Heart right ventricle (tissue), 16 donors: ENCODE measurements at regions not wholly inside any gene's neighbourhood (a gene's known extent, or its start where the extent isn't known, plus 50 kb on each side); places are given as distances from the start of the nearest gene placed in this dataset.

Experiments used
- ATAC-seq, 8 donors: fragments of 200-7000 bp; cut with Tn5 transposase; one replicate each; pipeline ENCODE4 v1.9.1; 2020; ENCODE audit warnings: mild to moderate bottlenecking in 8 of 8, moderate library complexity in 8 of 8, moderate number of reproducible peaks in 1 of 8
- DNase-seq, 2 donors: peaks; one replicate each; pipeline ENCODE4 v3.0.0-alpha.2; 2020
- H3K27ac ChIP-seq, 10 donors: fragments of 200-600 bp; sonication (generic) in 2 of 10; one replicate each; pipeline versions ENCODE4 v1.5.0 to v1.8.0; 2020 to 2022; ENCODE audit warnings: mild to moderate bottlenecking in 3 of 10
- H3K27me3 ChIP-seq, 7 donors: fragments of 200-600 bp; one replicate each; pipeline ENCODE4 v1.8.0; 2021 to 2022; ENCODE audit warnings: mild to moderate bottlenecking in 2 of 7
- H3K36me3 ChIP-seq, 9 donors: fragments of 200-600 bp; sonication (generic) in 1 of 9; one replicate each; pipeline versions ENCODE4 v1.5.0 to v1.8.0; 2020 to 2022; ENCODE audit warnings: mild to moderate bottlenecking in 2 of 9
- H3K4me1 ChIP-seq, 9 donors: fragments of 200-600 bp; sonication (generic) in 1 of 9; one replicate each; pipeline versions ENCODE4 v1.5.0 to v1.8.0; 2020 to 2022; ENCODE audit warnings: mild to moderate bottlenecking in 4 of 9
- H3K4me3 ChIP-seq, 10 donors: fragments of 200-600 bp; sonication (generic) in 2 of 10; one replicate each; pipeline versions ENCODE4 v1.5.0 to v1.8.0; 2020 to 2022; ENCODE audit warnings: mild to moderate bottlenecking in 7 of 10, moderate library complexity in 2 of 10
- H3K9me3 ChIP-seq, 11 donors: fragments of 200-600 bp in 10 of 11; sonication (generic) in 2 of 11; one replicate each; pipeline versions ENCODE4 v1.5.0 to v1.8.0; 2013 to 2022; ENCODE audit warnings: mild to moderate bottlenecking in 2 of 11, control low read depth in 1 of 11, moderate library complexity in 1 of 11
- WGBS, 2 donors: extraction: QIAGEN DNeasy Blood & Tissue Kit; methylation state at CpG; one replicate each; pipeline ENCODE4 v1.1.7; 2013; ENCODE audit warnings: inconsistent platforms in 1 of 2; 5-methylcytosine and 5-hydroxymethylcytosine counted together
- intact Hi-C, 10 donors: fragments of 100-400 bp; cut with DNase I; formaldehyde crosslinking; loops; one replicate each; pipeline versions ENCODE4 v1.11.1 to v1.14.2; 2022
- TF ChIP-seq, protein P1 (sequence below), 9 donors: fragments of 200-600 bp; sonication (generic) in 2 of 9; IDR thresholded peaks; one replicate each; pipeline versions ENCODE4 v1.5.0 to v1.8.0; 2021 to 2022; ENCODE audit warnings: antibody characterized with exemption in 9 of 9, mild to moderate bottlenecking in 5 of 9, moderate library complexity in 1 of 9
- donor health status: Arrhythmogenic right ventricular cardiomyopathy.
- donor health status: ischemic (EF 13 %, LVEDD 7.1; RV severe dilation, severe dysfunction).
- donor health status: healthy with polysubstance abuse.
- donor health status: DM: no; HTN: yes; CAD: no.
- donor health status: DM: no; HTN: no; CAD: no.
- donor health status: ischemic (EF 25% LVEDD 6.9; RV normal size, moderate dysfunction).
- donor health status: ischemic (EF 25% LVEDD 5.7; RV mildly dilated, moderate dysfunction).
- donor health status: healthy.
- donor health status: DM: yes; HTN: yes; CAD: no.
- donor health status: Ischemic cardiomyopathy.
- donor health status: ischemic (EF 35%, LVEDD 5.7; RV mildly dilated, moderate dysfunction).
- donor health status: nonischemic (EF 11% LVEDD 7.7; RV severe dilation, severe dysfunction).
- donor health status: DM: yes; HTN: yes; CAD: no.
- donor health status: PGD.
- donor health status: ischemic (EF 29% LVEDD 5.4; RV normal size, mild dysfunction).
- donor health status: nonischemic (EF 23%, LVEDD 6.1; RV moderate dilation, normal function).

DNA sequence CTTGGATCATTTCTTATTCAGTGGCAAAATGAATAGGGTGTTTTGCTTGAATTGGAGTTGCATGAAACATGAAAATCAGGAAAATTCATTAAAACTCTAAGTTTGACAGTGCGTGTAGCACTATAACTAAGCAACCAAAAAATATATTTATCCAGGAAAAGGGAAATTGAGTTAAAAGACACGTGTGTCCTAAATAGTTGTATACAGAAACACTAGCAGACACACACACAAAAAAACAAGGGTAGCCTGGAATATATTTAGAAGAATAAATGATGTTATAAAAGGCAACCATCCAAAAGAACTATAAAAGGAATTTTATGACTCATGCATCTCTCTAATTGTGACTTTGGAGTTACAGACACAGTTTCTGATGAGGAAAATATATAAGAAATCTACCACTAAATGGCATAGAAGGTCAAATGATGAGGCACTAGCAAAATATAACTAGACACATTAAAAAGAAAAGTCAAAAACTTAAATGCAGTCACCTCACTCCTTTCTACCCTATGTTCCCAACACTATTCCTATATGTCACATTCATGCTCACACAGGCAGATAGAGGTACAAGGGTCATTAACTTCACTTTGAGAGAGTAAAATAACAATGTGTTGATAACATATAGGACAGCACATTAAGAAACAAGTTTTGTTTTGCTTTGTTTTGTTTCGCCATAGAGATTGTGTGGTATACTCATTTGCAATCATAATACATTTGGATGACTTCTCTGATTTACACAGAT, 793.6 kb upstream of the INTU start:
- Histone ChIP-seq H3K4me1 (peaks cover 0 to 3% (median 0%) of the 10 kb centered on the region in 9 donors), H3K4me3 (no peak overlapping the region), H3K36me3 (no peaks in the 10 kb centered on the region), H3K27me3 (no peaks in the 10 kb centered on the region), H3K27ac (no peak overlapping the region), H3K9me3 (peaks cover 0 to 44% (median 17%) of the 10 kb centered on the region in 11 donors)
- TF ChIP-seq, protein P1, sequence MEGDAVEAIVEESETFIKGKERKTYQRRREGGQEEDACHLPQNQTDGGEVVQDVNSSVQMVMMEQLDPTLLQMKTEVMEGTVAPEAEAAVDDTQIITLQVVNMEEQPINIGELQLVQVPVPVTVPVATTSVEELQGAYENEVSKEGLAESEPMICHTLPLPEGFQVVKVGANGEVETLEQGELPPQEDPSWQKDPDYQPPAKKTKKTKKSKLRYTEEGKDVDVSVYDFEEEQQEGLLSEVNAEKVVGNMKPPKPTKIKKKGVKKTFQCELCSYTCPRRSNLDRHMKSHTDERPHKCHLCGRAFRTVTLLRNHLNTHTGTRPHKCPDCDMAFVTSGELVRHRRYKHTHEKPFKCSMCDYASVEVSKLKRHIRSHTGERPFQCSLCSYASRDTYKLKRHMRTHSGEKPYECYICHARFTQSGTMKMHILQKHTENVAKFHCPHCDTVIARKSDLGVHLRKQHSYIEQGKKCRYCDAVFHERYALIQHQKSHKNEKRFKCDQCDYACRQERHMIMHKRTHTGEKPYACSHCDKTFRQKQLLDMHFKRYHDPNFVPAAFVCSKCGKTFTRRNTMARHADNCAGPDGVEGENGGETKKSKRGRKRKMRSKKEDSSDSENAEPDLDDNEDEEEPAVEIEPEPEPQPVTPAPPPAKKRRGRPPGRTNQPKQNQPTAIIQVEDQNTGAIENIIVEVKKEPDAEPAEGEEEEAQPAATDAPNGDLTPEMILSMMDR (IDR thresholded peaks at IDR 0.05) = no peak
- DNase-seq (no peak), ATAC-seq (no peak)
- intact Hi-C loops = no loop called here
- 68 to 73% methylated on average over 3 of the region's 3 CpGs for WGBS, 2 donors

DNA sequence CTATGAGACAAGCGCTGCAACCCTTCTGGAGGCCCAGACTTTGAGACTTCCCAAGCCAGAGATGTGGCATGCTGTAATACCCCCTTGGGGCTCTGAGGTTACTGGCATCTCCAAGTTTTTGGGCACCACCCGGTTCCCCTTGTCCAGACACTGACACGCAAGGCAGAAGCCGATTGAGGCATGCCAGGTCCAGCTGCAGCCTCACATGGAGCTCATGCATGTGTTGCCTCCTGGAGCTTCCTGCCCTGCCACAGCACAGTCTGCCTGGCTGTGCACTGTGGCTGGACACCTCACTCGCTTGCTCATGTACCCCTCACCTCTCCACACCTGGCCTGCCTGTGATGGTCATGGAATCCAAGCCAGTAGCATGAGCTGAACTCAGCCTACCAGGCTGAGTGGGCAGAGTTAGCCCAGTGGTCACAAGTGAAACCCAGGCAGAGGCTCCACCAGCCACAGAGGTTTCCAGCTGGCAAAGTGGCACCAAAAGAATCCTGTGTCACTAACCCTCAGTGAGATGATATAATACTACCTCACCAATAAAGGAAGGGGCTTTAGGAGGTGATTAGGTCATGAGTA, 789.2 kb upstream of the INTU start:
- no peaks in the 10 kb centered on the region for H3K36me3 ChIP-seq
- no peak for DNase-seq
- H3K4me3 ChIP-seq = no peak overlapping the region
- TF ChIP-seq, protein P1 (IDR thresholded peaks at IDR 0.05) = no peak
- H3K9me3 ChIP-seq = peaks cover 0 to 29% (median 0%) of the 10 kb centered on the region in 11 donors
- peaks cover 0 to 3% (median 0%) of the 10 kb centered on the region in 9 donors for H3K4me1 ChIP-seq
- H3K27me3 ChIP-seq = no peaks in the 10 kb centered on the region
- ATAC-seq = no peak
- WGBS, 2 donors = 93% methylated on average over 5 of the region's 5 CpGs
- H3K27ac ChIP-seq = no peak overlapping the region
- intact Hi-C loops = no loop called here

DNA sequence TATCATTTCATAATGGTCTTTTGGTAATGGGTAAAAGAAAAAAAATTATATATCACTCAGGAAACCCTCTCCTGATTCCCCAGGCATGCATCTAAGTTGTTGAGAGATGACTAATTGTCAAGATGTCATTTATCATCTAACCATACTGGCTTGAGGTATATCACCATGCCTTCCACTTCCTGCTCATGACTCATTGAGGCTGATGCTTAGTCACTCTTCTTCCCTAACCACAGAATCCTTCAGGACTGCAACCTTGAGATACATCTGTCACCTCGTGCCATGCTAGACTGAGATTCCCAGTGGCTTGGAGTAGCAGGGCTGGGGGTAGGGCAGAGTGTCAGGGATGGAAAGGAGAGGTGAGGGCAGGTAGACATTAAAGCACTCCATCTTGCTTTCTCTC, 782.5 kb upstream of the INTU start:
- no peak for ATAC-seq
- Histone ChIP-seq H3K27me3 (no peaks in the 10 kb centered on the region), H3K27ac (no peak overlapping the region), H3K9me3 (peaks cover 0 to 4% (median 0%) of the 10 kb centered on the region in 11 donors), H3K36me3 (no peaks in the 10 kb centered on the region), H3K4me3 (no peak overlapping the region), H3K4me1 (no peaks in the 10 kb centered on the region)
- WGBS, 2 donors = 46 to 72% methylated on average over 1 of the region's 1 CpG
- DNase-seq = no peak
- TF ChIP-seq, protein P1 (IDR thresholded peaks at IDR 0.05) = no peak
- intact Hi-C loops = no loop called here

DNA sequence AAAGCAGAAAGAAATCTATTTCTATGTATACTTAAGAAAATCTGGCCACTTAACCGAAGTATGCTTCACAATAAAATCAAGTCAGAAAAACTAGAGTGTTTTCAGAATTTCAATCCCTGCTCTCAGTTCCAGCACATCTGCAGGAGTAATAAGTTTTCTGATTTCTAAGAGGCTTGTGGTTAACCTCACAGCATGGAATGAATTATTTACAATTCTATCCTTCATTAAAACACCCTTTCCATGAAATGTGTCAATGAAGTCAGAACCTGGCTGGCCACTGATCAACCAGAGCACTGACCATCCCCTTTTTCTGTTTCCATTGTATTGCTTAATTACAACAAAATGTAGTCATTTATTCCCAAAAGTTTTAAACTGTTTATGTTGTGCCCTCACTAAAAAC, 781.4 kb upstream of the INTU start:
- no peaks in the 10 kb centered on the region for H3K36me3 ChIP-seq
- no peak overlapping the region for H3K4me3 ChIP-seq
- H3K27me3 ChIP-seq = no peaks in the 10 kb centered on the region
- intact Hi-C loops = no loop called here
- no peaks in the 10 kb centered on the region for H3K4me1 ChIP-seq
- TF ChIP-seq, protein P1 (IDR thresholded peaks at IDR 0.05) = no peak
- DNase-seq = no peak
- whole genome bisulfite sequencing, 2 donors = 93 to 94% methylated on average over 1 of the region's 1 CpG
- H3K9me3 ChIP-seq = no peaks in the 10 kb centered on the region
- no peak overlapping the region for H3K27ac ChIP-seq
- ATAC-seq = no peak
